Gastrocnemius medialis (tissue), 4 donors: ENCODE measurements at regions not wholly inside any gene's neighbourhood (a gene's known extent, or its start where the extent isn't known, plus 50 kb on each side); places are given as distances from the start of the nearest gene placed in this dataset.

Experiments used
- POLR2A ChIP-seq, 2 donors: fragments of 450-650 bp; IDR thresholded peaks; one replicate each; pipeline ENCODE4 v1.6.1; 2017; ENCODE audit warnings: antibody characterized with exemption in 2 of 2, mild to moderate bottlenecking in 2 of 2, moderate library complexity in 2 of 2
- TF ChIP-seq, protein P1 (sequence below), 5 experiments: fragments of 450-650 bp in 3 of 5; fragments of 200-600 bp in 2 of 5; sonication (generic) in 2 of 5; IDR thresholded peaks in 4 of 5; conservative IDR thresholded peaks in 1 of 5; 1 replicate in 4 of 5; 2 replicates in 1 of 5; pipeline ENCODE4 v1.5.1; 2016 to 2019; ENCODE audit warnings: antibody characterized with exemption in 5 of 5, mild to moderate bottlenecking in 3 of 5, moderate library complexity in 3 of 5

DNA sequence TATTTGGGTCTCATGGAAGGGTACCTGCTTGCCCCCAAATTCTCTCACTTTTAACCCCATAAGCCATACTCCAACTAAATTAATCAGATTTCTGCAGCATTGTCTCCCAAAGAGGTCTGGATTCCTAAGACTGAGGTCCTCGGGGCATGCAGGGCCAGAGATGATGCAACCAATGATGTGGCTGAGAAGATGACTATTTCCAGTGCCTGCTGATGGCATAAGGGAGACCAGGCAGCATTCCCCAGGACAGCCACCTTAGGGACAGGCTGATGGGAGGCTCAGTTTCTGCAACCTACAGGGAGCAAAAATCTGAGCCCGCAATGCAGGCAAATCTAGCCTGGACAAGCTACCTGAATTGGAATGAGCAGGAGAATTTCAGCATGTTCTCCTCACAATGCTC is 76.8 kb upstream of the ASIC2 start:
- TF ChIP-seq, protein P1, sequence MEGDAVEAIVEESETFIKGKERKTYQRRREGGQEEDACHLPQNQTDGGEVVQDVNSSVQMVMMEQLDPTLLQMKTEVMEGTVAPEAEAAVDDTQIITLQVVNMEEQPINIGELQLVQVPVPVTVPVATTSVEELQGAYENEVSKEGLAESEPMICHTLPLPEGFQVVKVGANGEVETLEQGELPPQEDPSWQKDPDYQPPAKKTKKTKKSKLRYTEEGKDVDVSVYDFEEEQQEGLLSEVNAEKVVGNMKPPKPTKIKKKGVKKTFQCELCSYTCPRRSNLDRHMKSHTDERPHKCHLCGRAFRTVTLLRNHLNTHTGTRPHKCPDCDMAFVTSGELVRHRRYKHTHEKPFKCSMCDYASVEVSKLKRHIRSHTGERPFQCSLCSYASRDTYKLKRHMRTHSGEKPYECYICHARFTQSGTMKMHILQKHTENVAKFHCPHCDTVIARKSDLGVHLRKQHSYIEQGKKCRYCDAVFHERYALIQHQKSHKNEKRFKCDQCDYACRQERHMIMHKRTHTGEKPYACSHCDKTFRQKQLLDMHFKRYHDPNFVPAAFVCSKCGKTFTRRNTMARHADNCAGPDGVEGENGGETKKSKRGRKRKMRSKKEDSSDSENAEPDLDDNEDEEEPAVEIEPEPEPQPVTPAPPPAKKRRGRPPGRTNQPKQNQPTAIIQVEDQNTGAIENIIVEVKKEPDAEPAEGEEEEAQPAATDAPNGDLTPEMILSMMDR (IDR thresholded peaks at IDR 0.05 in 4 of 5, conservative IDR thresholded peaks at IDR 0.05 in 1 of 5): no peak
- no peak for TF ChIP-seq POLR2A (IDR thresholded peaks at IDR 0.05)
